ENCODE measurements at regions not wholly inside any gene's neighbourhood (a gene's known extent, or its start where the extent isn't known, plus 50 kb on each side); places are given as distances from the start of the nearest gene placed in this dataset.

DNA sequence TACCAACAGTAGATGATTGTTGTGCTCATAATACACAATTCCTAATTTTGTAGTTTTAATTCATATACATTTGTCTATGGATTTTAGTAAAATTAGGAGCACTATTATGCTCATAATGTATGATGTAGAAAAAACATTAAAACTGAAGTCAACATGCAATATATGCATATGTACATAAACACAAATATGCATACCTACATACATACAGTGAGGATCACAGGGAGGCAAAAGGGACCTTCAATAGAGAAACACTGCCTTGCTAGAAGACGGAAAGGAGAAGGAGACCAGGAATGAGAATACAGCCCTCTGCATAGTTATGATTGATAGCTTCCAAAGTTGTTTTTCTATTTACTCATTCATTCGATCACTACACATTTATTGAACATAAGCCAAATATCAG, 606.5 kb downstream of the LMO4 start:
- no peak for DNase-seq

DNA sequence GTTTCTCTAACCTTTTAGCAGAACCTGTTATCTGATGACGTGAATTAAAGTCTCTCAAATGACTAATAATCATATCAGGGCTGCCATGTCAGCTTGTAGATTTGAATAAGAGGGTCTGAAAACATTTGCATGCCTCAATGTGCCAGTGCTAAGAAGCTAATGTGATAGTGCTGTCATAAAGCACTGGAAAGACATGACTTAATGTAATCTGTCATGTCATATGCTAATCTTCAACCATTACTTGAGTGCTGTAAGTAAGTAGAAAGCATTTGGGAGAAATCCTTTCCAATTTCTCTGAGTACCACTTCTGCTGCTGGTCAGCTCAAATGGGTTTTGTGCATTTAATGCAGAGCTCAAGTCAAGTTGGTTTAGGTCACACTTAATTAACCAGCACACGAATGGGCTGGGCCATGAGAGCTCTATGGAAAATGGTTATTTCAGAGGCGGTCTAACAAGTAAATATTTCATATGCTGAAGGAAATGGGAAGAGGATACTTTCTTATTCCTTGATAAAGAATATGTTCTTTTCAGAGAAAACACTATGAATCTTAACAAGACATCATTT, 609.2 kb downstream of the LMO4 start:
- DNase-seq = no peak

DNA sequence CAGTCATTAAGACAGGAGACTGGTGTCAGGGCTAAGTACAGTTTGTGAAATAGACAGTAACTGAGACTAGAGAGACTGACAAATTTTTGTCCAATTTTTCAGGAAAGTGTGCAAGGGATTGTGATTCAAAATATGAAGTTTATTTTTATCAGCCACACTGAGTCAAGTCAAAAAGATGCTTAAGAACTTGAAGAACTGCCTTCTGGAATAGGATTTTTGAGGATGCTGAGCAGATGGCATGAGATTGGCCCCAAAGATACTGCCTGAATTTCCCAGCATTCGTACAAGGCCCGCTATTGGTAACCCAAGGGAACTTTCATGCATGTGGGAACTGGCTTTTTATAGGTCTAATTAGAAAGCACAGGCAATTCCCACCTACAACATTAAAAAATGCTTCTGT, 610.0 kb downstream of the LMO4 start:
- no peak for DNase-seq

DNA sequence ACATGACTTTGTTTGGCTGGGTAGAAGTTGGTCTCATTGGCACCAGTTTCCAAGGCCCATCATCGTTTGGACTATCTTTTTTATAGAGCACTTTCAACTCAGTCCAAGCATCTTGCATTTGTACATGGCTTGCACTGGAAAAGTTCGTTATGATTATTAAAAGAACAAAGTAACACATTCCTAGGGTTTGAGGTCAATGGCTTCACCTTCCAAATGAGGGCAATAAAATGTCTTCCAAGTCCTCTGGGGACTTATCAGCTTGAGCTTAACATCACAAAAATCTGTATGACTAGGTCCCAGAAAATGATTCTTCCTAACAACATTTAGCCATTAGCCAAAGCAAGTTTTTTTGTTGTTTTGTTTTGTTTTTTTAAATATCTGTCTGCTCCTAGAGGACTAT, 610.8 kb downstream of the LMO4 start:
- DNase-seq = no peak

DNA sequence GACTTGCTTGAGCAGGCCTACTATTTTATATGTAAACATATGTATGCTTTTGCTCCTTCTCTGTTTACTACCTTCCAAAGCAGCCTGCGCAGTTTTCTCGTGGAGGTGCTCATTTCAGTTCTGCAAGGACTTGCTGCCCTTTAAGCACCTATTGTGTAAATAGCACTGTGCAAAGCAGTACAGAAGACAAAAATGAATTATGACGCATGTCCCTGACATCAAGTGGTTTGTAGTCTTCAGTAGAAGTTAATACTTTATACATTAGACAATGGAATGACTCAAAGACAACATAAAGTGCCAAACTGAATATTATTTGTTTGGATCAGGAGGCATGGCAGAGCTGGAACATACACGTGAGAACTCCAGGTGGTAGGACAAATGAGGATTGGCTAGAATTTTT, 611.7 kb downstream of the LMO4 start:
- DNase-seq = no peak

DNA sequence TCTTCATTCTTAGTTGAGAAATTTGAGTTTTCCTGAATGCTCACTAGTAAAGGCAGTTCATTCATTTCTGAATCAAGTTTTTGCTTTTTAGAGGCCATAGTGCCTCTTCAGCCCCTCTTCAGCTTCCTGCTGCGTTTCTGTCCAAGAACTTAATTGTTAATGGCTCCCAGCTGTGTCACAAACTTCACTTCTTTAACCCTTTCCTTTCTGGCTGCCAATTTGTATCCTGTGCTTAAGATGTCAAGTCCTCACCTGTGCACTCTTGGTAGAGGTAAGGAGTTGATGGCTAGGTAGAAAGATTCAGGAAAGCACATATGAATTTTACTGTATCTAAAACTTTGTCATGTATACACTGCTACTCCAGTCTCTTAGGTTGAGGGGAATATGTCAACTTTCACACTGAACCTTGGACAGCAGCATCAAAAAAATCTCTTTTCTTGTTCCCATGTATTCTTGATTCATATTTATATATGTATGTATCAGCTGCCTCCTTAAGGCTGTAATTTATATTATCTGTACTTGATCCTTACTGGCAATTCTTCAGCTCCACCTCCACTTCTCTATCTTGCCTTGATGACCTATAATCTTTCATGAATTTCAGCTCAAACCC, 612.8 kb downstream of the LMO4 start:
- DNase-seq = no peak

DNA sequence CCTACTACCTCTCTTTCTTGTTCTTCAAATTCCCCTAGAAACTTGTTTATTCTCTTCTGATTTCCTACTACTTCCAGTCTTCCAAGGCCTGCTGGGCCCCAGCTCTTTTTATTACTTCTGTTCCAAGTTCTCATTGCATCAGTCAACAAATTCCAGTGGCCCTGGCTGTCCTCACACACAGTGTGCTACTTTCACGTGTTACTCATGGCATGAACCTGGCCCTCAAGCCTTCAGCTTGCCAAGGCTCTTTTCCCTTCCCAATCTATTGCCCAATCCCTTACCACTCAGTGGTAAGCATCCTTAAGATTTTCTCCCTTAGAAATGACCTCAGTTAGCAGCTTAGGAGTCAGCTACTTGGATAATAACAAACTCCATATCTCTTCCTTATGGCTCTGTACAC, 613.5 kb downstream of the LMO4 start:
- DNase-seq = no peak

DNA sequence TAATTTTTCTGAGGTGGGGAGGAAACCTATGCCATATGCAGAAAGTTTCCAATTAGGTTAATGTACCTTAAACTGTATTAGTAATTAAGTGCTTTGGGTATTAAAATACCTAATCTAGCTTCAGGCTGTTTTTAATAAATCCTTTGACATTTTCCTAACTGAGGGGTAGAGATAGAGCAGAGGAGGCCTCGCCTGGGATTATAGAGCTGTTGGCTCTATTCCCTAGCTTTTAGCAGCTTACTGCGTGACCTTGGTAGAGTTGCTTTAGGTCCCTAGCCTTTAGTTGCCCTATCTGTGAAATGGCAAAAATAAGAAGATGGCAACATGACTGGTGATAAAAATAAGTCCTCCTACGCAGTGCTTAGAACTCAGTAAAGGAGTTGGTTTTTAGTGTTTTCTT, 621.0 kb downstream of the LMO4 start:
- no peak for DNase-seq

DNA sequence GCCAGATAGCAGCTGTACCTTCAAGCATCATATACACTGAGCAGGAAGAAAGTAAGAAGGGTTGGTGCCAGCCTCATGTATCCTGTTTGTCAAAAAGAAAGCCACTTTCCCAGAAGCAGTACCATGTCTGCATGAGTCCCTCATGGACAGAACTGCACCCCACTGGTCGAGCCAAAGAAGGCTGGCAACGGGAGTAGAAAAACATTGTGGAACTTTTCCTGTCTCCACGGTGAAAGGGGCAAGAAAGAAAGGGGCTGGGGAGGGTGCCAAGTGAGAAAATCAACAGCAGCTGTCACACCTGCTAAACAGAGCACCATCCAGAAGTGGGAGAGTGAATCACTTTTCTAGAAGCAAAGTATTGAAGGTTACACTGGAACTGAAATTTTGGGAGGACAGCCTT, 621.7 kb downstream of the LMO4 start:
- no peak for DNase-seq

DNA sequence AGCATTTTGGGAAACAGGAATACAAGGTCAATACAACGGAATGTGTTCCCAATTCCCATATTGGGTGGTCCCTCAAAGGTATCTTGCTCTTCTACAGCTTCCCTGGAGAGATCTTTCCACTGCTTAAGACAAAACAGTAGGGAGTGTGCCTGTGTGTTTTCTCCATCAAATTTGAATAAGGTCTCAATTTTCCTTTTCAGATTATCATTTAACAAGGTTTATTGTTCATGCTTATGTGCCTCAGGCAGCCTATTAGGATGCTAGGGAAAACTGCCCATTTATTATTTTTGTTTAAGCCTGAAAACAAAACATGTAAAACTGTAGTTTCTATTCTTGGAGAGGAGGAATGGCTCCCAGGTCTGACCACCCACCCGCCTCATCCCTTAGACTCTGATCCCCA, 622.7 kb downstream of the LMO4 start:
- no peak for DNase-seq

DNA sequence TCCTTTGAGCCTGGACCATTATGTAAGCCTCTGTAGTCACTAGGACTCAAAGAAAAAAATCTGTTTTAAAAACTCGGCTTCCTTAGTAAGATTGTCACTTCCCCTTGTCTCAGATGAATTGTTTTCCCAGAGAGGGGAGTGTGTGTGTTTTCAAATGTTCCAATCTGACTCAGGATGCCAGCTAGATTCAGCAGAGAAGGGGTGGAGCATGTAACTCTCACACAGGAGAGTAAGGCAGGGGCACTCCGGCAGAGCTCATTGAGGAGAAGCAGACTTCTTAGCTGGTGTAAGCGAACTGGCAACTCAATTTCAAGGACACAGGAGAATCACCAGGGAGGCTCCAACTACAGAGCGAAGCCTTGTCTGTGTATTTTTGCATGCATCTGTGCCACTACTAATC, 623.2 kb downstream of the LMO4 start:
- DNase-seq = no peak

DNA sequence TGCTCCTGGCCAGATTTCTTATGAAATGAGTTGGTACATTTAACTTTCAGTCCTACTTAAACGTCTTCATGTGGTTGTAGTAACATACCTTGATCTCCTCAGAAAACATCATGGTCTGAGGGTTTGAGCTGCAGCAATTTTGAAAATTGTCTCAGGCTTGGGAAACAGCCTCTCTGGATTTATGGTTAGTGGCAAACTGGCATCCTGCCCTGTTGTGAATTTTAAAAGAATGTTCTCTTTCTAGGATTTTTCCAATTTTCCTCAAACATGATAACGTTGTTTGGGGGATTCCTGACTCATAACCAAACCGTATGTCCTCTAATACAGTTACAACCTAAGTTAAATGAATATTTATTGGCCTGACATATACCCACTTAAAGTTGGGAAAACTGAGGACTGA, 624.4 kb downstream of the LMO4 start:
- no peak for DNase-seq

DNA sequence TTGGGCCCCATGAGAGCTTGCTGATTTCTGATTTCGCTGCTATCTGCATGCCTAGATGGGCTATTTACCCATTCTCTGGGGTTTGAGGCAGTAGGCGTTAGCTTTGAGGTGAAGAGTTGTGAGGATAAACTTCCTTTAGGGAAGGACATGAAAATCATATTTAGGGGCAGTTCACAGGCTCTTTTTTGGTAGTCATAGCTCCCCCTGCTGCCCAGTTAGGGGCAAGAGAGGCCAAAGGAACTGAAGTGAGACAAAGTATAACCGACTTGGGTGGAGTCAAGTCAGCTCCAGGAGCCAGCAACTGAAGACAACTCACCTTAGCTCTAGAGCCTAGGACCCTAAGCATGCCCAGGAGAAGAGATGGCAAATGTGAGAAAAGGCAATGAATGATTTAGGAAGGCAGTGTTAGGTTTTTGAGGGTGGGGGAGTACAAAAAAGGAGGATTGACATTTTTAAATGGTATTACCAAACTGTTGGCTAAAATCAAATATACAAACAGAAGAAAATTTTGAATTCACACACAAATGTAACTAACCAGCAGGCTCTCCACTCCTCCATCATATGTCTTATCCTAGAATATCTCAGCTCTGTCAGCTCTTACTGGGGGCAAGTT, 625.2 kb downstream of the LMO4 start:
- peak; percentile 39 for DNase-seq

DNA sequence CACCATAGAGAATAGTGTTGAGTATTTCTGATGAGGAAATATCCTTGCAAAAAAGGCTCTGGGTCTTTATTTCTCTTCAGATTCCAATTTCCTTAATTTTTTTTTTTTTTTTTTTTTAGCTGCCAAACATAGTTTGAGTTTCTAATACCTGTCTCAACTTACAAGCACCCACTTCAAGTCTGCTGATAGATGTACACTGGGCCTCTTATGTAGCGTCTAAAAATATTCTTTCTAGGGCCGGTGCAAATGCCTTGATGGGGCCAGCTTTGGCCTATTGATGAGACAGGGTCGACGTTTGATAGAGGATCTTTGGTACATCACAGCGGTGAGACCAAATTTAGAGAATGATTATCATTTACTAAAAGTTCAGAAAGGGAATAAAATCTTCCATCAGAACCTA, 626.4 kb downstream of the LMO4 start:
- DNase-seq = no peak

DNA sequence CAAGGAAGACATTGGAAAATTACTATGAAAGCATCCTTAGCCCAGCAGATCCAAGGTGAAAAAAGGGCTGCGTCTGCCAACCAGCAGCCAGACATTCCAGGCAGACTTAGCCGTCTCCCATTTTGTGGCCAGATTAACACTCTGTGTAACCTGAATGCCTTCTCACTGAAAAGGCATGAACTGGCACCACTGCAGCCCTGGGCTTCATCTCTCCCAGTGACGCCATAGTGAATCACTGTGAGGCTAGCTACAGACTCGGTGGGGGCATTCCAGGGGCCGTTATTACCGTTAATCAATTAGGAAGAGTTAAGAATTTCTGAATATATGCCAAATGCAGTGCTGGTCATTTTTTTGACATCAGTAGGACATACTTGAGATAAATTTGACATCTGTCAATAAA, 627.4 kb downstream of the LMO4 start:
- no peak for DNase-seq

DNA sequence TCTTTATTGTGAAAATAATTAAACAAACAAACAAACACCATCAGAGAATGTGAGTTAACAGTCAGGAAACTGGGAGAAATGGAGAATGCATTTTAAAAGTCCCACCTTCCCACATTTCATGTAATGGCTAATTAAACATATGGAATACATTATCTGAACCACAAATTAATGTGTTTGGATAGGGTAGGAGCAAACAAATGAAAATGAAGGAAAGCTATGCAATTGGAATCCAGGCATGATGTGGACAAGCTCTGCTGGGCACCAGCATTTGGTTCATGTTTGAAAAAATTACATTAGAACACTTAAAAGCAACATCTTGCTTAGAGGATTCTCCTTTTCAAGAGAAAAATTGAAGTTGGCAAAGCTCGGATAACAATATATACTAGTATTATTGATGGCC, 628.1 kb downstream of the LMO4 start:
- no peak for DNase-seq

DNA sequence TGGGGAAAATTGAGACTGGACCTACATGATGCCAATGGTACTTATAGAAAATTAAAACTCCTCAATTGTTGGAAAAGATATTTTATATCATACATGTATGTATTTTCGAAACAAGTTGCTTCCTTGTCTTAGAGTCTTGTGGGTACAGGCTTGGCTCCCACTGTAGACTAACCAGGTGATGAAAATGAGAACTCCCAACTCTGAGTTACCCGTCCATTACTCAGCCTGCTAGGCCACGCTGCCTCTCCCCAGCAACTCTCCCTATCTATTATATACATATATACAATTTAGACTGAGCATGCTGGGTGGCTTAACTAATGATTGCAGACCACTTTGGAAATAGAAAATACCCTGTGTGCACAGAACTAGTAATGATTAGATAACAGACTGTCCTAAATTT, 628.7 kb downstream of the LMO4 start:
- DNase-seq = no peak

DNA sequence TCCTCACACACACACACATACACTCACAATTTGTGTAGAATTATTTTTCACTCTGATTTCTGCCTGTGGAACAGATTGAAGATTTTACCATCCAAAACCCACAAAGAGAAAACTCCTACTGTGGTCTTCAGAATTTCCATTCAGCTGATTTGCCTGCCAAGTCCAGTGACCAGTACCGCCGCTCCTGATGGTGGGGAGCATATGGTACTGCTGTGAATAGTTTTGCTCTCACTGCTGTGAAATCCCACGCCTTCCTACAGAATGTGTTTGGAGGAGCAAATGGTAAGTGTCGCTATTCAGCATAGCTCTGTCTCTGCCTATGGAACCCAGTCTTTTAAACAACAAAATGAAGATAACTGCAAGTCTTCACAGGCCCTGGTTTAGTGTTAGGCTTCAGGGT, 629.5 kb downstream of the LMO4 start:
- DNase-seq = no peak

DNA sequence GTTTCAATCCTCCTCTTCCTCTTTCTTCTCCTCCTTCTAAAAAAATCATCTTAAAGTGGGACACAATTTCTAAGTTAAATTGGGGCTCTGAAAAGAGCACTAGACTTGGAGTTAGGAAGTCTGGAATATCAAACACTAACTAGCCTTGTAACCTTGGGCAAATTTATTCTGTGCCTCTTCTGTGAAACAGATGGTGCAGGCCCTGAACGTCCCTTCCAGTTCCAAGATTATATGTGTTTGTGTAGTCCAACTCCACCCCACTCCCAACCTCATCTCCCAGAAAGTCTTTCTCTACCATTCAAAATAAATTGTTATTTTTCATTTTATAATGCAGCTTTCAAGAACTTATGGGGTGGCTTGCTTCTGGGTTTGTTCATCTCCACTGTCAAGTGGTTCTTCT, 630.0 kb downstream of the LMO4 start:
- no peak for DNase-seq

DNA sequence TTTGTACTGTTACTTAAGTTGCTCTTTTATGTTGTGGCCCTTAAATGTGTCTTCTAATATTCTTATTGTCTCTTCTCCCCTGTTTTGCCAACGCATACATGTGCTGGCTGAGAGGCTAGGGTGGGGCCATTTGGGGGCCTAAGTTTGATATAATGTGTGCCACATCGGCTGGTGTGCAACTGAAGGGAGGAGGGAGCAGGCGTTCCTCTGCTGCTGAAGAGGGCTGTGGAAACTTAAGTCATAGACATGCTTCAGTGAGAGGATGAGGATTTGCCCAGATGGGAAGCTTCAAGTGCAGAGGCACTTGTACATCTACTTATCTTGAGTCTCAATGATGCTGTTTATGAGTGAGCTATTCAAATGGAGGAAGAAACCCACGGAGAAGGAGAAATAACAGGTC, 630.6 kb downstream of the LMO4 start:
- no peak for DNase-seq

DNA sequence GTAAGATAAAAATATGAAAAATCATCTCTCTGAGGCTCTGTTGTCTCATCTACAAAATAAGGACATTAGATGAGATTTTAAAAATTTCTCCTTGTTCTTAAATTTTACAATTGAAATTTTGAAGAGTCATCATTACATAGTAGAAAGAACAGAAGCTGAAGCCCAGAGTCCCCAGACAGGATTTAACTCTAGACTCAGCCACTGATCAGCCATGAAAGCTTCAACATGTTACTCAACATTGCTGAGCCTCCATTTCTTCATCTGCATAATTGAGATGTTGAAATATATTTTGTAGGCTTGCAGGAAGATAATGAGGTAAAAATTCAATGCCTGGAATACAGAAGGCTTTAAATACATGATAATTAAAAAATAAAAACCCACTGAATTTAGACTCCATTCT, 633.3 kb downstream of the LMO4 start:
- no peak for DNase-seq

DNA sequence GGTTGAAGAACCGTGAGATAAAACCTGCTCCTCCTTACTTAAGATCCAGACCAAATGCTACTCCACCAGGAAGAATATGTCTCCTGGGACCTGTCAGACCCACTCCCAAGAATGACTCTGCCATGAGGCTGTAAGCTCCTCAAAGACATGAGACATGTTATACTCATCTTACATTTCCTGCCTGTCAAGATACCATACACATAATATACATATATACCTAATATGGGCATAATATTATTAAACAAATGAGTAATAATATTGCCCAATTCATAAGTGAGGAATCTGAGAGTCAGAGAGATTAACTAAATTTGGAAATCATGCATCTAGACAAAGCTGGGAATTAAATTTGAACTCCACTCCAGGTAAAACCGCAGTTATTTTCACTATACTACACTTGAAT, 634.9 kb downstream of the LMO4 start:
- no peak for DNase-seq

DNA sequence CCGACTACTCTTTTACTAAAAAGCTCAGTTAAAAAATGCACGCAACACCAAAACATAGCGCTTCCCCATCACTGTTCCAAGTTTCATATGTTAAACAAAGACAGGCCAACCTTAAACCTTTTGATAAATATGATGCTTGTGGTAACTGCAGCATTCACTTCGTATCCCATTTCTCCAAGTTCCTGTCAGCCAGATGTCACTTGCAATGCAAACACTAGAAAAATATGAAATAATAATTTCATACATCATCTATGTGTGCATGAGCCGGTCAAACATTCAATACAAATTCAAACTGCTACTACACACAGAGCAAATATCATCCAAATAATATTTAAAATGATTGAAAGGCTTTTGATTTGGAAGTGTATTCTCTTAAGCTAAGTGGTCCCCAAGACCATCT, 636.5 kb downstream of the LMO4 start:
- DNase-seq = no peak

DNA sequence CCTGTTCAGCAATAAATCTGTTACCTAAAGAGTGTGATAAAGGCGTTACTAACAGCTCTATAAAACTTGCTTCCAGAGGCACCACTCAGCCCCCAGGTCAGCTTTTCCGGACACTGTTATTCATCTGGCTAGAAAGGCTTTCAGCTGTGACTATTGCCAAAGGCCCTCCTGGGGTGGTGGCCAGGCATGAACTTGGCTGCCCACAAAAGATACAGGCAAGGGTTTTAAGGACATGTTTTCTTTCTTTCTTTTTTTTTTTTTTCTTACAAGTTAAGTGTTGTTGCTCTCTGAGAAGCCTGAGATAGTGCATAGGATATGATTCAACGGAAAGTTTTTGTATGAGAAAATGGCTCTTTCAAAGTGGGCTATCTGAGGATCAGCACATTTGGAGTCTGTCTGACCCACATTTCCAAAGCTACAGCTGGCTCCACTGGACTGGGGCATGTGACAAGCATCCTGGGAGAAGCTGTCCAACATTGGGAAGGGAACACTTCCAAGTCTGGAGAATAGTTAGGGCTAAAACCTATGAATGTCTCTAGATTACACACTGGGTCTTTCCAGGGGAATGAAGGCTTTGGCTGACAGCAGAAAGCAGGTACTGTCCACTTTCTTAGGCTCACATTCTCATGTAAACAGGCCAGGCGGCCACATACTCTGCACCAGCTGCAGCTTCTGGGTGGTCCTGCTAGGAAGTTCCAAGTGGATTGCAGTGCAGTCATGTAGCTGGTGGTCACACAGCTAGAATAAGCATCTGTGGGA, 639.7 kb downstream of the LMO4 start:
- no peak for DNase-seq

Measured in central memory CD4-positive, alpha-beta T cell (primary cell).